ENCODE measurements at regions not wholly inside any gene's neighbourhood (a gene's known extent, or its start where the extent isn't known, plus 50 kb on each side); places are given as distances from the start of the nearest gene placed in this dataset.
A peak's percentile ranks its signal among the peaks of the same experiment; 100 is the strongest.
"Not testable (repeated sequence)": the region's sequence is repeated elsewhere in the genome, so short reads cannot be mapped to it uniquely, and the experiment has no call there.

GRCh38 chr6:28824793-28825731 is 98.7 kb downstream of the TRIM27 start:
- H3K36me3 ChIP-seq: no peaks in the 10 kb centered on the region
- H3K27ac ChIP-seq: no peak overlapping the region
- 6 to 7% methylated on average over 34 of the region's 34 CpGs for WGBS, 2 donors
- TF ChIP-seq POLR2A (IDR thresholded peaks at IDR 0.05): no peak
- TF ChIP-seq POLR2AphosphoS5 (IDR thresholded peaks at IDR 0.05): no peak
- TF ChIP-seq EP300 (IDR thresholded peaks at IDR 0.05): no peak
- TF ChIP-seq CTCF (IDR thresholded peaks at IDR 0.05): no peak
- H3K9me3 ChIP-seq: no peaks in the 10 kb centered on the region
- H3K4me1 ChIP-seq: no peaks in the 10 kb centered on the region
- H3K4me3 ChIP-seq: no peak overlapping the region
- no peak for ATAC-seq (ENCODE audit: low FRiP score in 2 of 2)
- peaks cover 0 to 17% (median 10%) of the 10 kb centered on the region in 4 donors for H3K27me3 ChIP-seq
- DNase-seq: no peak

GRCh38 chr6:28825732-28826293 is 98.0 kb downstream of the TRIM27 start:
- H3K4me1 ChIP-seq: no peaks in the 10 kb centered on the region
- H3K9me3 ChIP-seq: no peaks in the 10 kb centered on the region
- no peak for DNase-seq
- WGBS, 2 donors: 15 to 20% methylated on average over 15 to 16 of the region's 16 CpGs
- ATAC-seq (ENCODE audit: low FRiP score in 2 of 2): no peak
- H3K4me3 ChIP-seq: no peak overlapping the region
- TF ChIP-seq EP300 (IDR thresholded peaks at IDR 0.05): no peak
- no peak for TF ChIP-seq CTCF (IDR thresholded peaks at IDR 0.05)
- no peak for TF ChIP-seq POLR2A (IDR thresholded peaks at IDR 0.05)
- TF ChIP-seq POLR2AphosphoS5 (IDR thresholded peaks at IDR 0.05): no peak
- peaks cover 0 to 17% (median 10%) of the 10 kb centered on the region in 4 donors for H3K27me3 ChIP-seq
- no peaks in the 10 kb centered on the region for H3K36me3 ChIP-seq
- no peak overlapping the region for H3K27ac ChIP-seq

- not testable (repeated sequence) for H3K4me3 ChIP-seq; H3K27me3 ChIP-seq; H3K4me1 ChIP-seq; ATAC-seq (ENCODE audit: low FRiP score in 2 of 2); H3K9me3 ChIP-seq; H3K27ac ChIP-seq; DNase-seq; H3K36me3 ChIP-seq
- 78 to 92% methylated on average over 6 of the region's 6 CpGs for WGBS, 2 donors
These were observed 92.1 kb downstream of the TRIM27 start for GRCh38 chr6:28831683-28832082.

GRCh38 chr6:28836703-28837102 is 87.1 kb downstream of the TRIM27 start:
- WGBS, 2 donors: 32 to 38% methylated on average over 21 of the region's 21 CpGs
- not testable (repeated sequence) for ATAC-seq (ENCODE audit: low FRiP score in 2 of 2); H3K36me3 ChIP-seq; H3K27ac ChIP-seq; H3K27me3 ChIP-seq; H3K9me3 ChIP-seq; H3K4me3 ChIP-seq
- peak in 1 of 2 donors; percentile 32 for DNase-seq
- H3K4me1 ChIP-seq: peaks cover 6 to 19% (median 14%) of the 10 kb centered on the region in 4 donors

GRCh38 chr6:28838289-28838633 is 85.5 kb downstream of the TRIM27 start:
- Histone ChIP-seq H3K4me1 (peaks cover 6 to 19% (median 14%) of the 10 kb centered on the region in 4 donors), H3K27ac (peak overlapping the region in 3 of 4 donors; percentile 64 to 81 (median 80)), H3K27me3 (no peaks in the 10 kb centered on the region), H3K4me3 (peak overlapping the region; percentile 52 to 72 (median 61)), H3K36me3 (no peaks in the 10 kb centered on the region), H3K9me3 (no peaks in the 10 kb centered on the region)
- ATAC-seq (ENCODE audit: low FRiP score in 2 of 2): peak; percentile 91
- WGBS, 2 donors: 2% methylated on average over 11 of the region's 11 CpGs
- peak in 1 of 2 donors; percentile 49 for DNase-seq
- TF ChIP-seq CTCF (IDR thresholded peaks at IDR 0.05) (no peak), EP300 (IDR thresholded peaks at IDR 0.05) (no peak), POLR2A (IDR thresholded peaks at IDR 0.05) (no peak), POLR2AphosphoS5 (IDR thresholded peaks at IDR 0.05) (no peak)

Measured in upper lobe of left lung (tissue), 6 donors.